Caco-2 (cell line): ENCODE measurements at regions not wholly inside any gene's neighbourhood (a gene's known extent, or its start where the extent isn't known, plus 50 kb on each side); places are given as distances from the start of the nearest gene placed in this dataset.

Source experiments
- BruUV-seq: library from RNA; stranded (reverse); fragments of 400-500 nt; replicated peaks from 2 replicates; lab custom pipeline; 2021; lab: Mats Ljungman, UMichigan
- CTCF ChIA-PET: fragments of 300-600 bp; sonication (Branson Sonifier 250); formaldehyde crosslinking; loops from one replicate; lab custom pipeline; 2022; ENCODE audit warnings: antibody characterized with exemption; lab: Charles Lee
- POLR2A ChIA-PET: fragments of 300-600 bp; sonication (Branson Sonifier 250); formaldehyde crosslinking; loops from one replicate; lab custom pipeline; 2022; ENCODE audit warnings: antibody characterized with exemption; lab: Charles Lee
- DNase-seq, 2 experiments: peaks; one replicate each; pipeline versions ENCODE4 v3.0.0 to v3.0.0-alpha.2; 2020 to 2022
- H3K27me3 ChIP-seq: replicated peaks from 2 replicates; pipeline ENCODE4 v1.6.0; 2011; ENCODE audit warnings: low read length; ENCODE audit not compliant: control insufficient read depth, insufficient read depth
- H3K36me3 ChIP-seq: 2 replicates; pipeline ENCODE4 v1.5.1; 2011; ENCODE audit warnings: low read length; ENCODE audit not compliant: control insufficient read depth, insufficient read depth
- H3K4me1 ChIP-seq: fragments of 250-450 bp; sonication (Bioruptor Pico); 2 replicates; pipeline ENCODE4 v1.5.1; 2020; ENCODE audit warnings: mild to moderate bottlenecking
- H3K4me3 ChIP-seq: 2 replicates; pipeline ENCODE4 v1.5.1; 2011; ENCODE audit warnings: low read depth, mild to moderate bottlenecking, control low read depth, low read length
- H3K9me3 ChIP-seq: fragments of 250-450 bp; sonication (Bioruptor Pico); 2 replicates; pipeline ENCODE4 v1.5.1; 2020; ENCODE audit warnings: mild to moderate bottlenecking, moderate library complexity
- H3K27ac Mint-ChIP-seq: one replicate; pipeline ENCODE4 v1.8.0; 2022; ENCODE audit warnings: mixed read lengths; ENCODE audit not compliant: unreplicated experiment
- H3K27me3 Mint-ChIP-seq: one replicate; pipeline ENCODE4 v1.8.0; 2022; ENCODE audit warnings: mixed read lengths; ENCODE audit not compliant: insufficient read depth, unreplicated experiment
- H3K36me3 Mint-ChIP-seq: one replicate; pipeline ENCODE4 v1.8.0; 2022; ENCODE audit warnings: mild to moderate bottlenecking, mixed read lengths; ENCODE audit not compliant: insufficient read depth, unreplicated experiment
- H3K4me1 Mint-ChIP-seq: one replicate; pipeline ENCODE4 v1.8.0; 2022; ENCODE audit warnings: low read depth, mixed read lengths; ENCODE audit not compliant: unreplicated experiment
- H3K4me3 Mint-ChIP-seq: one replicate; pipeline ENCODE4 v1.8.0; 2022; ENCODE audit warnings: mild to moderate bottlenecking, moderate library complexity, mixed read lengths; ENCODE audit not compliant: unreplicated experiment
- H3K9me3 Mint-ChIP-seq: one replicate; pipeline ENCODE4 v1.8.0; 2022; ENCODE audit warnings: mixed read lengths; ENCODE audit not compliant: unreplicated experiment
- CTCF ChIP-seq, 2 experiments: fragments of 200-600 bp in 1 of 2; IDR thresholded peaks; 1 replicate in 1 of 2; 2 replicates in 1 of 2; pipeline versions ENCODE4 v1.5.1 to v1.8.0; 2011 to 2022; ENCODE audit warnings: antibody characterized with exemption in 1 of 2, control low read depth in 1 of 2, inconsistent platforms in 1 of 2, low read depth in 1 of 2, low read length in 1 of 2, mild to moderate bottlenecking in 1 of 2, moderate library complexity in 1 of 2; ENCODE audit not compliant: insufficient read depth in 1 of 2, severe bottlenecking in 1 of 2, unreplicated experiment in 1 of 2
- intact Hi-C: fragments of 100-400 bp; cut with micrococcal nuclease; formaldehyde crosslinking; loops from one replicate; pipeline ENCODE4 v1.10.0; 2022; ENCODE audit not compliant: unreplicated experiment

DNA sequence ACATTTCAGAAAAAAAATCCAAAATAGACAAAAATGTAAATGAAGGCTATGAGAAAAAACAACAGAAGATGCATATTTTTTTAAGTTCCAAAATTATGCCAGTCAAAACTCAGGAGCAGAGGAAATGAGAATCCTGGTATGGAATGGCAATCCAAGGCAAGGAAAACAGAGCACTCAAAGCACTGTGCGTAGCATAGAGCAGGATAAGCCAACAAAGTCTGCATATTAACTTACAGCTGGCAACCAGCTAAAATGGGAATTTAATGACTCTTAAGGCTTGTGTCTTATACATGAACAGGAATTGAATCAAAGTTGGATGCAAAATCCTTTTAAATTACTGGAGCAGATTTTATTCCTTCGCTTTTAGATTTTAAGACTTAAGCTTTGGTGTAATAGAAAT, 203.5 kb upstream of the DAPK1 start:
- Histone ChIP-seq H3K4me1 (no peaks in the 10 kb centered on the region), H3K9me3 (no peaks in the 10 kb centered on the region), H3K4me3 (no peak overlapping the region), H3K36me3 (no peaks in the 10 kb centered on the region), H3K27me3 (no peaks in the 10 kb centered on the region)
- ChIA-PET POLR2A (no interaction called here), CTCF (no interaction called here)
- H3K9me3 Mint-ChIP-seq, result no peaks in the 10 kb centered on the region
- intact Hi-C loops, result no loop called here
- H3K4me1 Mint-ChIP-seq, result no peaks in the 10 kb centered on the region
- no peaks in the 10 kb centered on the region for H3K36me3 Mint-ChIP-seq
- no TSS peak for BruUV-seq
- H3K4me3 Mint-ChIP-seq, result no peak overlapping the region
- no peak overlapping the region for H3K27ac Mint-ChIP-seq
- H3K27me3 Mint-ChIP-seq, result peaks cover 3% of the 10 kb centered on the region
- no peak for DNase-seq
- no peak for TF ChIP-seq CTCF (IDR thresholded peaks at IDR 0.05; ENCODE audit: insufficient read depth in 1 of 2, low read depth in 1 of 2, low read length in 1 of 2, severe bottlenecking in 1 of 2, unreplicated experiment in 1 of 2)

- no peak for DNase-seq
- TF ChIP-seq CTCF (IDR thresholded peaks at IDR 0.05; ENCODE audit: insufficient read depth in 1 of 2, low read depth in 1 of 2, low read length in 1 of 2, severe bottlenecking in 1 of 2, unreplicated experiment in 1 of 2), result no peak
- ChIA-PET POLR2A (no interaction called here), CTCF (no interaction called here)
- Mint-ChIP-seq H3K4me1 (no peaks in the 10 kb centered on the region), H3K27ac (no peak overlapping the region), H3K4me3 (no peak overlapping the region), H3K36me3 (no peaks in the 10 kb centered on the region), H3K27me3 (peaks cover 4% of the 10 kb centered on the region), H3K9me3 (no peaks in the 10 kb centered on the region)
- Histone ChIP-seq H3K4me3 (no peak overlapping the region), H3K4me1 (no peaks in the 10 kb centered on the region), H3K27me3 (no peaks in the 10 kb centered on the region), H3K36me3 (no peaks in the 10 kb centered on the region), H3K9me3 (no peaks in the 10 kb centered on the region)
- BruUV-seq, result no TSS peak
- intact Hi-C loops, result no loop called here
Observed at GRCh38 chr9:87300915-87301314, 196.8 kb upstream of the DAPK1 start.

- Histone ChIP-seq H3K4me3 (no peak overlapping the region), H3K4me1 (no peaks in the 10 kb centered on the region), H3K9me3 (no peaks in the 10 kb centered on the region), H3K27me3 (no peaks in the 10 kb centered on the region), H3K36me3 (no peaks in the 10 kb centered on the region)
- no TSS peak for BruUV-seq
- intact Hi-C loops, result no loop called here
- Mint-ChIP-seq H3K9me3 (no peaks in the 10 kb centered on the region), H3K27me3 (peaks cover 4% of the 10 kb centered on the region), H3K4me1 (no peaks in the 10 kb centered on the region), H3K4me3 (no peak overlapping the region), H3K36me3 (no peaks in the 10 kb centered on the region), H3K27ac (no peak overlapping the region)
- CTCF ChIA-PET, result no interaction called here
- POLR2A ChIA-PET, result no interaction called here
- no peak for TF ChIP-seq CTCF (IDR thresholded peaks at IDR 0.05; ENCODE audit: insufficient read depth in 1 of 2, low read depth in 1 of 2, low read length in 1 of 2, severe bottlenecking in 1 of 2, unreplicated experiment in 1 of 2)
- DNase-seq, result no peak
Observed at GRCh38 chr9:87301371-87301770, 196.3 kb upstream of the DAPK1 start.
